Neural cell (in vitro differentiated cells): ENCODE measurements at regions not wholly inside any gene's neighbourhood (a gene's known extent, or its start where the extent isn't known, plus 50 kb on each side); places are given as distances from the start of the nearest gene placed in this dataset.

Source experiments
- H2AFZ ChIP-seq: fragments of 200-600, 300-800 bp; sonication (generic), shearing (Covaris generic); 2 replicates; pipeline ENCODE4 v1.6.0; 2014; ENCODE audit warnings: low read depth, mild to moderate bottlenecking, antibody characterized with exemption, low read length, moderate library complexity
- H3F3A ChIP-seq: fragments of 200-600 bp; shearing (Covaris generic); 2 replicates; pipeline ENCODE4 v1.6.1; 2016; ENCODE audit warnings: mild to moderate bottlenecking, moderate library complexity, mixed read lengths, antibody characterized with exemption, low read length; ENCODE audit not compliant: insufficient read depth, poor library complexity, severe bottlenecking
- H3K27ac ChIP-seq: fragments of 200-600, 300-800 bp; sonication (generic), shearing (Covaris generic); 2 replicates; pipeline ENCODE4 v1.5.1; 2014; ENCODE audit warnings: mild to moderate bottlenecking, low read length, moderate library complexity
- H3K27me3 ChIP-seq: fragments of 300-800, 200-600 bp; sonication (generic), shearing (Covaris generic); 2 replicates; pipeline ENCODE4 v1.6.0; 2014; ENCODE audit warnings: mild to moderate bottlenecking, low read depth, low read length, moderate library complexity; ENCODE audit not compliant: insufficient read depth
- H3K36me3 ChIP-seq: fragments of 300-800, 200-600 bp; sonication (generic), shearing (Covaris generic); 2 replicates; pipeline ENCODE4 v1.5.1; 2014; ENCODE audit warnings: mild to moderate bottlenecking, antibody characterized with exemption, low read length, moderate library complexity; ENCODE audit not compliant: insufficient read depth
- H3K4me2 ChIP-seq: fragments of 300-800, 200-600 bp; sonication (generic), shearing (Covaris generic); 2 replicates; pipeline ENCODE4 v1.6.0; 2014; ENCODE audit warnings: mild to moderate bottlenecking, low read length
- H3K4me3 ChIP-seq: fragments of 300-800, 200-600 bp; sonication (generic), shearing (Covaris generic); 2 replicates; pipeline ENCODE4 v1.5.1; 2014; ENCODE audit warnings: mild to moderate bottlenecking, low read length, moderate library complexity
- H3K79me2 ChIP-seq: fragments of 200-600 bp; shearing (Covaris generic); replicated peaks from 2 replicates; pipeline ENCODE4 v1.6.0; 2014; ENCODE audit warnings: mild to moderate bottlenecking, low read length, moderate library complexity; ENCODE audit not compliant: insufficient read depth
- H3K9ac ChIP-seq: fragments of 300-800, 200-600 bp; sonication (generic), shearing (Covaris generic); 2 replicates; pipeline ENCODE4 v1.6.1; 2016; ENCODE audit warnings: mild to moderate bottlenecking, low read length, mixed read lengths
- H3K9me2 ChIP-seq: fragments of 200-600 bp; shearing (Covaris generic); 2 replicates; pipeline ENCODE4 v1.6.1; 2016; ENCODE audit warnings: mild to moderate bottlenecking, low read length, mixed read lengths; ENCODE audit not compliant: insufficient read depth
- H3K9me3 ChIP-seq: fragments of 200-600, 300-800 bp; sonication (generic), shearing (Covaris generic); 2 replicates; pipeline ENCODE4 v1.6.1; 2016; ENCODE audit warnings: mild to moderate bottlenecking, mixed run types, low read length, moderate library complexity, mixed read lengths
- H4K20me1 ChIP-seq: fragments of 200-600 bp; shearing (Covaris generic); 2 replicates; pipeline ENCODE4 v1.6.1; 2016; ENCODE audit warnings: mild to moderate bottlenecking, mixed run types; ENCODE audit not compliant: insufficient read depth
- CTCF ChIP-seq: fragments of 450-650 bp; IDR thresholded peaks from 2 replicates; pipeline ENCODE4 v1.5.1; 2014; ENCODE audit warnings: antibody characterized with exemption, mild to moderate bottlenecking, moderate library complexity; ENCODE audit not compliant: poor library complexity, severe bottlenecking
- EP300 ChIP-seq: fragments of 450-650 bp; conservative IDR thresholded peaks from 2 replicates; pipeline ENCODE4 v1.6.1; 2014; ENCODE audit warnings: antibody characterized with exemption, mild to moderate bottlenecking, moderate library complexity; ENCODE audit not compliant: poor library complexity, severe bottlenecking
- EZH2 ChIP-seq: fragments of 200-600, 300-800 bp; shearing (Covaris generic), sonication (generic); IDR thresholded peaks from 2 replicates; pipeline ENCODE4 v1.6.1; 2014; ENCODE audit warnings: antibody characterized with exemption, low read length, borderline replicate concordance, mild to moderate bottlenecking; ENCODE audit not compliant: insufficient read depth, poor library complexity, severe bottlenecking
- MXI1 ChIP-seq: fragments of 450-650 bp; conservative IDR thresholded peaks from 2 replicates; pipeline ENCODE4 v1.6.1; 2014; ENCODE audit warnings: antibody characterized with exemption, mild to moderate bottlenecking; ENCODE audit not compliant: poor library complexity, severe bottlenecking
- POLR2AphosphoS5 ChIP-seq: IDR thresholded peaks from 2 replicates; pipeline ENCODE4 v1.6.1; 2012
- RAD21 ChIP-seq: fragments of 450-650 bp; conservative IDR thresholded peaks from 2 replicates; pipeline ENCODE4 v1.6.1; 2014; ENCODE audit warnings: antibody characterized with exemption, mild to moderate bottlenecking, moderate library complexity
- REST ChIP-seq: IDR thresholded peaks from 2 replicates; pipeline ENCODE4 v1.6.1; 2012; ENCODE audit warnings: borderline replicate concordance
- SMC3 ChIP-seq: fragments of 450-650 bp; conservative IDR thresholded peaks from 2 replicates; pipeline ENCODE4 v1.6.1; 2014; ENCODE audit warnings: antibody characterized with exemption, mild to moderate bottlenecking, moderate library complexity; ENCODE audit not compliant: poor library complexity
- TAF1 ChIP-seq: IDR thresholded peaks from 2 replicates; pipeline ENCODE4 v1.6.1; 2012; ENCODE audit warnings: low read depth

GRCh38 chr2:129165006-129165405 lies 814.5 kb upstream of the RAB6C start:
- Histone ChIP-seq H3K9me2 (no peaks in the 10 kb centered on the region), H3F3A (no peaks in the 10 kb centered on the region), H3K4me2 (no peak overlapping the region), H2AFZ (no peak overlapping the region), H3K4me3 (no peak overlapping the region), H3K27ac (no peak overlapping the region), H3K36me3 (no peaks in the 10 kb centered on the region), H3K27me3 (no peaks in the 10 kb centered on the region), H4K20me1 (no peaks in the 10 kb centered on the region), H3K9ac (no peak overlapping the region), H3K9me3 (no peaks in the 10 kb centered on the region), H3K79me2 (no peaks in the 10 kb centered on the region)
- TF ChIP-seq MXI1 = no peak
- no peak for TF ChIP-seq EZH2
- TF ChIP-seq REST = no peak
- no peak for TF ChIP-seq EP300
- no peak for TF ChIP-seq SMC3
- no peak for TF ChIP-seq POLR2AphosphoS5
- TF ChIP-seq TAF1 = no peak
- TF ChIP-seq CTCF = no peak
- TF ChIP-seq RAD21 = no peak

GRCh38 chr2:129167456-129167855 lies 812.0 kb upstream of the RAB6C start:
- H3K9ac ChIP-seq = no peak overlapping the region
- no peaks in the 10 kb centered on the region for H3K36me3 ChIP-seq
- H3K9me3 ChIP-seq = no peaks in the 10 kb centered on the region
- no peaks in the 10 kb centered on the region for H4K20me1 ChIP-seq
- TF ChIP-seq REST = no peak
- TF ChIP-seq SMC3 = no peak
- no peak for TF ChIP-seq MXI1
- TF ChIP-seq TAF1 = no peak
- TF ChIP-seq EP300 = no peak
- TF ChIP-seq POLR2AphosphoS5 = no peak
- TF ChIP-seq CTCF = no peak
- no peak for TF ChIP-seq EZH2
- no peak for TF ChIP-seq RAD21
- H3K27ac ChIP-seq = no peak overlapping the region
- no peaks in the 10 kb centered on the region for H3K9me2 ChIP-seq
- H2AFZ ChIP-seq = no peak overlapping the region
- no peak overlapping the region for H3K4me2 ChIP-seq
- H3F3A ChIP-seq = no peaks in the 10 kb centered on the region
- H3K4me3 ChIP-seq = no peak overlapping the region
- H3K79me2 ChIP-seq = no peaks in the 10 kb centered on the region
- H3K27me3 ChIP-seq = no peaks in the 10 kb centered on the region
